Right ventricle myocardium inferior (tissue), 1 donor: ENCODE measurements at regions not wholly inside any gene's neighbourhood (a gene's known extent, or its start where the extent isn't known, plus 50 kb on each side); places are given as distances from the start of the nearest gene placed in this dataset.

Experiments used
- ATAC-seq: fragments of 200-7000 bp; cut with Tn5 transposase; one replicate; pipeline ENCODE4 v1.9.1; 2020; ENCODE audit warnings: mild to moderate bottlenecking, moderate library complexity
- DNase-seq: peaks from one replicate; pipeline ENCODE4 v3.0.0; 2021; ENCODE audit errors: missing footprints
- intact Hi-C: fragments of 100-400 bp; cut with DNase I; formaldehyde crosslinking; loops from one replicate; pipeline ENCODE4 v1.11.0; 2022
- donor health status: DM: no; HTN: yes; CAD: no; lungs with severe emphysema.

- intact Hi-C loops = no loop called here
- ATAC-seq (no peak), DNase-seq (no peak)
Observed at GRCh38 chr14:26216786-26217185, 381.0 kb downstream of the NOVA1 start.

- DNase-seq (no peak), ATAC-seq (no peak)
- intact Hi-C loops = no loop called here
Observed at GRCh38 chr14:26213846-26214575, 383.8 kb downstream of the NOVA1 start.

DNA sequence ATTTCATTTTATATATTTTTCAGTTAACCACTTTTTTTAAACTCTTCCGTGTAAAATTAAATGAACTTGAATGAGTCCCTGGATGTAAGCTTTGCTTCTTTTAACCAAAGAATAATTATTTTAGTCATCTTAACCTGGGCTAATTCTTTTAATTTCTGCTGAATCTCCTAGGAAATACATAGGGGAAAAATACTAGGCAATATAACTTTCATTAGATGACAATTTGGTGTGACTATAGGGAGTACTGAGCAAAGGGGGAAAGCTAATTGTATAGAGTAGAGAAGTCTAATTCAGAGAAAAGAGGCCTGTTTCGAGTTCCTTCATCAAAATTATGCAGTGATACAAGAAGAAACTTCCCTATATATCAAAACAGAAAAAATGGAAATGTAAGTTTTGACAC lies 388.1 kb downstream of the NOVA1 start:
- ATAC-seq = no peak
- intact Hi-C loops = no loop called here

DNA sequence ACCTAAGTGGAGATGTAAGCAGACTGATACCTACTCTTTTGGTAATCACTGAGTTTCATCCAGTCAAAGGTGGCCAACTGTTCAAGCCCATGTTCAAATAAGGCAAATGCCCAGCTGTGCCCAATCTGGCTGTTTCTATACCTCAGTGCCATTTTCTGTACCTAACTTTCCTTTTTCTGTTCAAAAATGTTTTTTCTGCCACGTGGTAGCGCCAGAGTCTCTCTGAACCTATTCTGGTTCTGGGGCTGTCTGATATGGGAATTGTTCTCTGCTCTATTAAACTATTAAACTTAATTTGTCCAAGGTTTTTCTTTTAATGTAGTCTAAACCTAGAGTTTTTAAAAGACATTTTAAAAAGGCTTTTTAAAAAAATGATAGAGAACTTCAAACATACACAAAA lies 391.2 kb downstream of the NOVA1 start:
- intact Hi-C loops = no loop called here
- DNase-seq = no peak
- no peak for ATAC-seq

More for the DNA sequence above, 388.1 kb downstream of the NOVA1 start:
- DNase-seq = no peak

DNA sequence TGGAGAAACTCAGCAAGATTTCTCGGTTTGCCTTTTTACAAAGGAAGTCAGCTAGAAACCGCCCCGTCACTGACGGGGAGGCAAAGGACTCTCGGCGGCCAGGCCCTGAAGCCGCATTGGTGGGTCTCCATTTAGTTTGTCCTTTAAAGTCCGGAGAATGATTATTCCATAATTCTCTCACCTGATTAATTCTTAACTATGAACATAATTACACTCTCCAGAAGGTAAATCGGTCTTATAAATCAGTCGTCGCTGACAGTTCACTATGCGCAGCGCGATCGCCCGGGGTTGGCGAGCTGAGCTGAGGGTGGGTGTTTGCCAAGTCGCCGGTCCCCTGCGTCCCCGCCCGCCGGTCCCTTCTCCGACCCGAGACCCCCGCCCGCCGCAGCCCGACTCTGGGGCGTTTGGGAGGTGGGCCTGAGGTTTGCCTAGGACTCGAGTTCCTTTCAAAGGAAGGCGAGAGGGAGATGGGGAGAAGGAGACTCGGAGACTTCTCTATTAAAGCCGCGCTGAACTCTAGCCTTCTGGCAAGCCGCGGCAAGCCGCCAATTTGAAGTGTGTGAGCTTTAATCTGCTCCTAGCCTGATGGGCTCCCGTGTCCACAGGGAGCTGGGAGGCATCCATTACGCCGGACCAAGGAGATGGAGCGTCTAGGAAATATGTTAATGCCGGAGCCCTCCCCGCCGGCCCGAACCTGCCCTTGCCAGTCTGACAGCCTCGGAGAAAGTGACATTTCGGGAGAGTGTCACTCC lies 392.9 kb downstream of the NOVA1 start:
- peak; percentile 55 for DNase-seq

GRCh38 chr14:26204366-26204727 lies 393.5 kb downstream of the NOVA1 start:
- no peak for DNase-seq
- ATAC-seq = no peak
- intact Hi-C loops = no loop called here

More for the DNA sequence above, 392.9 kb downstream of the NOVA1 start:
- ATAC-seq = peak; percentile 59
- intact Hi-C loops = no loop called here

- DNase-seq (no peak), ATAC-seq (no peak)
- intact Hi-C loops = no loop called here
Observed at GRCh38 chr14:26200687-26201086, 397.1 kb downstream of the NOVA1 start.

DNA sequence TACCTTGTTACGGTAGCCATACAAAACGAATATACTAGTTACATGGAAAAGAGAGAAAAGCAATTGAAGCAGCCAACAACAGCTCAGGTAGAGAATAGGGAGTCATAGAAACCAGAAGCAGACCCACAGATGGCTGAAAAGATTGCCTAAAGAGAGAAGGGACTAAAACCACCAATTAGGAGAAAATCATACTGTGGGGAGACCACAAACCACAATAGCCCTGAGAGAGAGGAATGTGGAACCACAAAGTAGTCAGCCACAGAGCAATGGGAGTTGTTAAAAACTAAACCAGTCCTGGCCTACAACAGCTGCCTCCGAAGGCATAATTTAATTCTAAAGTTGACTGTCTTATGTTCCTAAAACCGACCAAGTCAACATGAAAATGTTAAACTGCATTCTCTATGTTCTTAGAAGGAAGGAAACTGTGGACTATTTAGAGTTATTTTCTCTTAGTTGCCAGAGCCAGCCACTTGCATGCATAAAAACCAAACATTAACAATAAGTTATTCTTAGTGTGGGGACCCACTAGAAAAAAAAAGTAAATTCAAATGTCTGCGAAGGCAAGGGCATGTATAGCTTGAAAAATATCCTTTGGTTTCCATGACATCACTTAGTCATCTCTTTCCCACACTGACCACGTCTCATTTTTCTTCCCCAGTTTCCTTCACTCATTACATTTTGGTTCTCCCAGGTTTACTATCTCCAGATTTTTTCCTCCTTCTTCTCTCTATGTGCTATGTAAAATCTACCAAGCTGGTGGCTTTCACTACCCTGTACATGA lies 398.1 kb downstream of the NOVA1 start:
- no peak for DNase-seq
- intact Hi-C loops = no loop called here
- ATAC-seq = no peak

DNA sequence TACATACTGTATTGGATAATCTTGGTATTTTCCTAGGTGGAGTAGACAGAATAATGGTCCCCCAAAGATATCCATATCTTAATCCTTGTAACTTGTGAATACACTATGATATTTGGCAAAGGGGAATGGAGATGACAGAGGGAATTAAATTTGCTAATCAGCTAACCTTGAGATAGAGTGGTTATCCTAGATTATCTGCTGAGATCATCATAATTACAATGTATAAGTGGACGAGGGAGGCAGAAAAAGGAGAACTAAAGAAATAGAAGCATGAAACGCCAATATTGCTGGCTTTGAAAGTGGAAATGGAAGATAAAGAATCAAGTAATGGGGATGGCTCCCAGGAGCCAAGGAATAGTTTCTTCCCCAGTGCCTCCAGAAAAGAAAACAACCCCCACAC lies 398.7 kb downstream of the NOVA1 start:
- no peak for ATAC-seq
- intact Hi-C loops = no loop called here

DNA sequence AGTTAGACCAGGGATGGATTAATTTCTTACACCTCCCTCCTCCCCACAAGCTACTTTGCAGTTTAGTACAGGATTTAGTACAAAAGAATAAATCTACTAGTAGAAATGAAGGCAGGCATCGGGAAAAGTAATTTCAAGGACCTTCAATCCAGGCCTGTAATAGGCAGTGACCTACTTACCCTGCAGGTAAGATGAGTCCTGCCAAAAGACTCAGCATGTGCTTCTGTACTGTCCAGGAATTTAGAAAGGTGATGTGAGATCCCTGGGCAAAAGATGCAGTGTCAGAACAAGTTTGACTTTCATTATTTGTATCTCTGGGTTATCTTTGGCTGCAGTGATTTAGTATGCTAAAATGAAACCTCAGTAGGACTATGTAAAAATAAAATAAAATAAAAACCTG lies 403.0 kb downstream of the NOVA1 start:
- intact Hi-C loops = no loop called here
- no peak for ATAC-seq
- DNase-seq = no peak

More for the DNA sequence above, 398.7 kb downstream of the NOVA1 start:
- DNase-seq = no peak

GRCh38 chr14:26191671-26192070 lies 406.2 kb downstream of the NOVA1 start:
- intact Hi-C loops = no loop called here
- ATAC-seq (no peak), DNase-seq (no peak)

- ATAC-seq (no peak), DNase-seq (no peak)
- intact Hi-C loops = no loop called here
Observed at GRCh38 chr14:26191123-26191522, 406.7 kb downstream of the NOVA1 start.

DNA sequence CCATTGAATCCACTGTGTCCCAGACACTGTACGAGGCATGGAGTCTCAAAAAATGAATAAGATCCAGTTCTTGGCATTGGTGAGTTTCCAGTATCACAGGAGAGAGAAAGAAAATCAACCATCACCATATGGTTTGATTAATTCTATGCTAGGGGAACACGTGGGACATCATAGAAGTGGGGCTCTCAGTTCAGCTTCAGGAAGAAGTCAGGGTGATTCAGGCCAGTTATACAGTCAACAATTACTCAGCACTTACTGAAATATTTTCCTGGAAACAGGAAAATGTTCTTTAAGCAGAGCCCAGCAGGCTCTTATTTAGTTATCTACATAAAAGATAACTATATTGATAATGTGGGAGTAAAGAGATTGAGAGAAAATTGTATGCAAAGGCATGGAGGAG lies 407.2 kb downstream of the NOVA1 start:
- intact Hi-C loops = no loop called here
- no peak for DNase-seq
- no peak for ATAC-seq

- ATAC-seq (no peak), DNase-seq (no peak)
- intact Hi-C loops = no loop called here
Observed at GRCh38 chr14:26187996-26188620, 409.7 kb downstream of the NOVA1 start.

DNA sequence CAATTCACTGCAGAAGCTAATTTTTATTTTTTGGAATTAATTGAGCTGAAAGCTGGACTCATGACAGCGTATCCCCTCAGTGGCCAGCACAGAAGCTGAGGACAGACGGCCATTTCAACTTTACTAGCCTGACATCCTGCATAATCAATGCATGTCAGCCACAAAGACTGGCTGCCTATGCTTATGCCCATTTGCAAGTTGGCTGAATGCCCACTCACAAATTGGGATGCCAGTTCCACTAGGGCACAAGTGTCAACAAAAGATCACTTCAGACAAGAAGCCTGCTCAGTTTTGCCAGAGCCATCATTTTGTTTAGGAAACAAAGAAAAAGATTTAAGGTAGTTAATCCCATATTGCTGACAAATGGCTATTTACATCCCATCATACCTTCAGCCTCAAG lies 417.6 kb downstream of the NOVA1 start:
- ATAC-seq (no peak), DNase-seq (no peak)
- intact Hi-C loops = no loop called here

DNA sequence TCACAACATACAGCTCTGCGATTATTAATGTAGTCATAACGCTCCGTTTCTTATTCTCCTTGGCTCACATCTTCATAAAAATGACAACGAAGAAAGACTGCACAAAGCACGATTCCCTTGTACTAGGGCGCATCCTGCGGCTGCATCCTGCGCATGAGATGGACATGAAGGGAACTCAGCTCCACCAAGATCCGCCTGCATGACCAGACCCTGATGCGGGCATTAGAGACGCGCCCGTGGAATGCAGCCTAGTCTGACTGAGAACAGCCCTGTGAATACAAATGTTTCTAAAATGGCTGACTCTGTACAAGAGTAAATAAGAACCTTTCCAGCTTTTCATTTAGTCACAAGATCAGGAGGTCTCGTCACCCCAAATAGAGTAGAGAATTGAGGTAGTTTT lies 422.2 kb downstream of the NOVA1 start:
- no peak for DNase-seq
- intact Hi-C loops = no loop called here
- no peak for ATAC-seq

- no peak for ATAC-seq
- intact Hi-C loops = no loop called here
- DNase-seq = no peak
Observed at GRCh38 chr14:26174395-26174794, 423.4 kb downstream of the NOVA1 start.

DNA sequence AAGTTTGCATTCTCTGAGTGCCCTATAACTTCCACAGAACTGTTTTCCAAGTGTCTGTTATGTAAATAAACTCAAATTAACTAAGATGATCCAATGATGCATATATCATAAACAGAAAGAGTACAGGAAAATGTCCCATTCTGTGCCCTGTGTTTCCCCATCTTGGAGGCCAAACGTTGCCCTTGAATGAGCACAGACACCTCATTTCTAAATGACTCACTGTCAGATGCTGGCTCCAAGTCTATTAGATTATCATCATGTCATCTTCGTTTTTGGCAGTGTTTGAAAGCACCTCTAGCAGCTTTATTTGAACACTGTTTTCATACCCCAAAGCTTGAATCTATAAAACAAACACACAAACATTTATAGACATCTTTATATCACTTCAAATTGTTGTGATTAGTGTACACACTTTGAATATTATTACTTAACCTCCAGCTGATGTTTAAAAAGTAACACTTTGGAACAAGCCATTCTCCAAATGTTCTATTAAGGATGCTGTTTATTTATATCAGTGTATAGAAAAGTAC lies 424.2 kb downstream of the NOVA1 start:
- ATAC-seq (no peak), DNase-seq (no peak)
- intact Hi-C loops = no loop called here

GRCh38 chr14:26172396-26172795 lies 425.4 kb downstream of the NOVA1 start:
- intact Hi-C loops = no loop called here
- no peak for ATAC-seq
- no peak for DNase-seq
